ENCODE measurements at regions not wholly inside any gene's neighbourhood (a gene's known extent, or its start where the extent isn't known, plus 50 kb on each side); places are given as distances from the start of the nearest gene placed in this dataset.

GRCh38 chr12:78473561-78473960 lies 391.0 kb upstream of the SYT1 start:
- no peak for TF ChIP-seq CTCF (IDR thresholded peaks at IDR 0.05; ENCODE audit: low read length)
- TF ChIP-seq EZH2phosphoT487 (IDR thresholded peaks at IDR 0.05; ENCODE audit: low read length), result no peak
- TF ChIP-seq EZH2 (optimal IDR thresholded peaks at IDR 0.05; ENCODE audit: low read depth, low read length), result no peak
